ENCODE measurements at regions not wholly inside any gene's neighbourhood (a gene's known extent, or its start where the extent isn't known, plus 50 kb on each side); places are given as distances from the start of the nearest gene placed in this dataset.

GRCh38 chr5:107263387-107264018 lies 407.2 kb downstream of the EFNA5 start:
- DNase-seq (ENCODE audit: low spot score): no peak

GRCh38 chr5:107257885-107258520 lies 412.7 kb downstream of the EFNA5 start:
- no peak for DNase-seq (ENCODE audit: low spot score)

DNA sequence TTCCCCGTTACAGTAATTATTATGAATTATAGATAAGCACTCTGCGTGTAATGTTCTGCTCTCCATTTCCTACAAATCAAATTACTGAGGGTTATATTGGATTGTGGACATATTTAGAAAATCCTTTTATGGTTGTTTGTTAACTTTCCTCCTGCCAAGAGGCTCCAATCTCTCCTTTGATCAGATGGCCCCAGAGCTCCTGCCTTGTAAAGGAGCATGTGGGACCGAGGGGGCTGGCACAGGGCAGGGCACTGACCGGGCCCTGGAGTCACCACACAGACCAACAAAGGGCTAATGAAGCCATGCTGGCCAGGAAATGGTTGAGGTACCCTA lies 415.9 kb downstream of the EFNA5 start:
- no peak for DNase-seq (ENCODE audit: low spot score)

- no peak for DNase-seq (ENCODE audit: low spot score)
These were observed 416.4 kb downstream of the EFNA5 start for GRCh38 chr5:107254214-107254901.

GRCh38 chr5:107253246-107253645 lies 417.5 kb downstream of the EFNA5 start:
- DNase-seq (ENCODE audit: low spot score): no peak

DNA sequence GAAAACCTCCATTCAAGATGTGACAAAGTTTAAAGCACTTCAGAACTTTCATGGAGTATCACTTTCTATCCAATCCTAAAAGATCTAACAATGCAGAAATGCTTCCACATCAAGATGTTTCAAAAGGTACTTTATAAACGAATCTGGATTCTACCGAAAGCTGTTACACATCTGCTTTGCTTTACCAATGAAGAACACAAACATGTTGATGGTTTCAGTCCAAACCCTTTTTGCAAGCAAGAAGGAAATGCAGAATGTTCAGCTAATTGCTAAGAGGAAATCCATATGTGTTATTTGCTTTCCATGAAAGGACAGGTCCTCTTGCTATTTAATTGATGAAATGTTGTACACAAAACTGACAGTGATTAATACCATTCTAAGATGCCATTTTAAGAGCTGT lies 419.6 kb downstream of the EFNA5 start:
- no peak for DNase-seq (ENCODE audit: low spot score)

- peak; percentile 16 for DNase-seq (ENCODE audit: low spot score)
These were observed 422.6 kb downstream of the EFNA5 start for GRCh38 chr5:107248066-107248695.

DNA sequence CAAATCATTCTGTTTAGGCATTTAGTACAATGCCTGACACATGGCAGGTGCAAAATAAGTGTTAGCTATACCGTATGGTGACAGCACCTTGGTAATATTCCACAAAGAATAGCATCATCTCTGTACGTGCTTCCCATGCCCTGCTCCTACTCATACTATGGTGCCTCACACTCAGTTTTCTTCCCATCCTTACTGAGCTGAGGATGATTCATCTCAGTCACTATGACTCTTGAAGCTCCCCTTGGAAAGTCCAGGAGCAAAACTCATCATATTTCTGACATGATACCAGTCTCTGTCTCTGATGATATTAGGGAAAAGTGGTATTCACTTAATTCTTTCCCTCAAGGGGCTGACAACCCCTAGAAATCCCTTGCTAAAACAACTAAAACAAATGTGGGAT lies 423.3 kb downstream of the EFNA5 start:
- no peak for DNase-seq (ENCODE audit: low spot score)

- DNase-seq (ENCODE audit: low spot score): no peak
These were observed 427.5 kb downstream of the EFNA5 start for GRCh38 chr5:107243220-107243579.

DNA sequence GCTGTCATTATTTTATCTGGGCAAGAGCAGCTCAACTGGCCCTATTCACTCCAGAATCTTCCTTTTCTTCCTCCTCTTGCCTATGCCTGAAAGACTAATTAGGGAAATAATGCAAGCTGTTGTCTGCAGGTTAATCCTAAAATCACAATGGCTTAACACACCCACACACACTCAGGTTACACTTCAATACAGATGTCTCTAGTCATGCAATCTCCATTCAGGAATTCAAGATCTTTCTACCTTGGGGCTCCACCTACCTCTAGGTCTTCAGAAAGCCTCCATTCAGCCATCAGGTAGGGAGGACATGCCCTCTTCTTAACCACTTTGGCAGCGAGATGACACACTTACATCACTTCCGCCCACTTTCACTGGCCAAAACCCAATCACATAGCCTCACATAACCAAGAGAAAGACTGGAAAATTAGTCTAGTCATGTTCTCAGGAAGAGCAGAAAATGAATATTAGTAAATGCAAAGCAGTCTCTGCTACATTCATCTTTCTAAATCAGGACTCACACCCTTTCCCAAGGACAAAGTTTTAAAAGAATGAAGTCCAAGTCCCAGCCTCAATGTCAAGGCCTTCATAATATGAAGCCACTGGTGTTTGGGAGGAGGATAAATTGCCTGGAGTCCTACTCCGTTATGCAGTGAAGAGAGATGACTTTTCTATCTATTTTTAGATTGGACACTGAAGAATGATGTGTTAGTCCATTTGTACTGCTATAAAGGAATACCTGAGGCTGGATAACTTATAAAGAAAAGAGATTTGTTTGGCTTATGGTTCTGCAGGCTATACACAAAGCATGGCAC lies 428.1 kb downstream of the EFNA5 start:
- no peak for DNase-seq (ENCODE audit: low spot score)

GRCh38 chr5:107241841-107242240 lies 428.9 kb downstream of the EFNA5 start:
- no peak for DNase-seq (ENCODE audit: low spot score)

DNA sequence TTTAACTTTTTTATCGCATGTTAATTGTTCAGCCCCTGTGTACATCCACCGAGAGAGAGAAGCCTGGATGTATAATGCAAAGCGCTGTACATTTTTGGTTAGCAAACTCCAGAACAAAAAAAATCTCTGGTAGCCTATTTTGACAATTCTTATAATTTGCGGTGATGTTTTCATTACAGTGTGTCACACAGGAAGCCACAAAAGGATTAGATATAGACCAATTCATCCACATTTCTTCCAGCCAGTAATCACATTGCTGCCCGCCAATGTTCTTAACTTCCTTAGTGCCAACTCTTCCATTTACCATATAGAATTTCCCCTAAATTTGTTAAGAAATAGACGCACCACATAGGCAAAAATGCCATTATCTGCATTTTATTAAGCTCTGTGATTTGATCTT lies 435.6 kb downstream of the EFNA5 start:
- no peak for DNase-seq (ENCODE audit: low spot score)

DNA sequence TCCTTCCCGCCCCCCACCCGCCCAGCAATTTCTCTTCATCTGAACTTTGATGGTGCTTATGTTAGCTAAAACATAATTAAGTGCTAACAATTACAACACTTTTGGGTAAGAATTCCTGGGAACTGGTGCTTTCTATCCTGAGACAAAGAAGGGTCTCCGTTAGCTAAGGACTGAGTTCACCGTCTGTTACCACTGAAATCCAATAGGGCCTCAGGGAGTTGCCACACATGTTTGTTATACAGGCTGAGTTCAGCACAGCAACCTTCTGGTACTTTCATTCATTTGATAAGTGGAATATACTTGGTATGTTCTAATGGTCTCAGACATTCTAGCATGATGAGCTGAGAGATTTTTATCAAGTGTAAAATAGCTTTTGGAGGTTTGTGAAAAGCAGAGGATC lies 437.9 kb downstream of the EFNA5 start:
- DNase-seq (ENCODE audit: low spot score): no peak

DNA sequence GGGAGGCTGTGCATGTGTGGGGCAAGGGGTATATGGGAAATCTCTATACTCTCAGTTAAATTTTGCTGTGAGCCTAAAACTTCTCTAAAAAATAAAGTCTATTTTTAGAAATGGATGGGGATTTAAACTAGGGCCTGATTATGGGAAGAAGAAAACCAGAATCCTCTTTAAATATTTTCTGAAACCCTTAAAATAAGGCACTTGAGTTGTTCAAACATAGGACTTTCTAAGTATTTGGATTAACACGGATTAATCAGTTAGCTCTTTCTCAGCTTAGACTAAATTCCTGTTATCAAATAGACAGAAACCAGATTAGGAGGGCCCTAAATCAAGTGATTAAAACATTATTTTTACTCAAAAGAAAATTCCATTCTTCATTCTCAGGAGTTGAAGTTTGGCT lies 438.4 kb downstream of the EFNA5 start:
- DNase-seq (ENCODE audit: low spot score): no peak

DNA sequence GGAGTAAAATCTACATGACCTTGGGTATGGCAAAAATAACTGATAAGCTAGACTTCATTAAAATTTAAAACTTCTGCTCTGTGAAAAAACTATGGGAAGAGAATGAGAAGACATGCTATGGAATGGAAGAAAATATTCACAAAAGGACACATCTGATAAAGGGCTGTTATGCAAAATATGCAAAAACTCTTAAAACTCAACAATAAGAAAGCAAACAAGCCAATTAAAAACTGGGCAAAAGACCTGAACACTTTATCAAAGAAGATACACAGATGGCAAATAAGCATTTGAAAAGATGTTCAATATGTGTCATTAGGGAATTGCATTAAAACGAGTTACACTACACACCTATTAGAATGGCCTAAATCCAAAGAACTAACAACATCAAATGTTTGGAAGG lies 439.5 kb downstream of the EFNA5 start:
- DNase-seq (ENCODE audit: low spot score): no peak

- no peak for DNase-seq (ENCODE audit: low spot score)
These were observed 440.4 kb downstream of the EFNA5 start for GRCh38 chr5:107230367-107230766.

- DNase-seq (ENCODE audit: low spot score): no peak
These were observed 442.5 kb downstream of the EFNA5 start for GRCh38 chr5:107228226-107228625.

GRCh38 chr5:107224272-107224671 lies 446.5 kb downstream of the EFNA5 start:
- DNase-seq (ENCODE audit: low spot score): no peak

GRCh38 chr5:107223066-107223465 lies 447.7 kb downstream of the EFNA5 start:
- no peak for DNase-seq (ENCODE audit: low spot score)

GRCh38 chr5:107219993-107220392 lies 450.7 kb downstream of the EFNA5 start:
- DNase-seq (ENCODE audit: low spot score): no peak

DNA sequence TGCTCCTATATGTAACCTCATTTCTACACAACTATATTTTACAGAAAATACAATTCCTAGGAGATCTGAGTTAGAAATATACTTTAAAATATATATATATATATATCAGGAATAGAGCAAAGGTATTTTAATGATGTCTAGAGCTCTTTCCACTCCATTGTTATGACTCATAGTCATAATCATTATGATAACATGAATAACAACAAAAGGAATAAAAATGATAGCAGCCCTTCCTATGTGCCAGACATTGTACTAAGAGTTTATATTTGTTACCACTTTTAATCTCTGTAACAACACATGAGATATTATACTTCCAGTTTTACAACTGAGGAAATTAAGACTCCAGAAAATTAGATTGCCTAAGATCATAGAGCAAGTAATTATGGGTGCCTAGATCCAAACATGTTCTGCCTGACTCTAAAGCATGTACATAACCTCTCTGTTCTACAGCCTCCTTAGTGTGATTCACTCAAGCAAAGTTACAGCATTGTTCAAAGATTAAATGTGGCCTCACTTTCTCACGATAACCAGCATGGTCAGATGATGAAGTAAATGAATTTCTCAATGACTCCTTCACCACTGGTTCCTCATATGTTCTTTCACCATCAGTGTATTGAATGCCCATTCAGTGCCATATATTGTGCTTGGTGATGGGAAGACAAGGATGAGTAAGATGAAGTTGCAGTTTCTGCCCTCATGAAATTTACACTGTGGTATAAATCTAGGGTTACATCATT lies 452.1 kb downstream of the EFNA5 start:
- DNase-seq (ENCODE audit: low spot score): no peak

- no peak for DNase-seq (ENCODE audit: low spot score)
These were observed 453.0 kb downstream of the EFNA5 start for GRCh38 chr5:107217721-107218130.
